Nephron (organoid): ENCODE measurements at regions not wholly inside any gene's neighbourhood (a gene's known extent, or its start where the extent isn't known, plus 50 kb on each side); places are given as distances from the start of the nearest gene placed in this dataset.
A peak's percentile ranks its signal among the peaks of the same experiment; 100 is the strongest.

Experiments
- H3K27ac Mint-ChIP-seq, 3 experiments: 2 replicates each; pipeline ENCODE4 v1.8.0; 2020; ENCODE audit warnings: mixed read lengths in 3 of 3, mild to moderate bottlenecking in 2 of 3, moderate library complexity in 1 of 3
- H3K27me3 Mint-ChIP-seq: 2 replicates; pipeline ENCODE4 v1.8.0; 2021; ENCODE audit warnings: low read depth, mild to moderate bottlenecking, moderate library complexity, mixed read lengths
- H3K36me3 Mint-ChIP-seq: 2 replicates; pipeline ENCODE4 v1.8.0; 2020; ENCODE audit warnings: low read depth, mixed read lengths
- H3K4me1 Mint-ChIP-seq: 2 replicates; pipeline ENCODE4 v1.8.0; 2020; ENCODE audit warnings: mixed read lengths
- H3K4me3 Mint-ChIP-seq, 3 experiments: 2 replicates each; pipeline ENCODE4 v1.8.0; 2020; ENCODE audit warnings: mild to moderate bottlenecking in 3 of 3, mixed read lengths in 3 of 3, moderate library complexity in 2 of 3
- H3K9me3 Mint-ChIP-seq: 2 replicates; pipeline ENCODE4 v1.8.0; 2020; ENCODE audit warnings: mixed read lengths
- CTCF ChIP-seq, 3 experiments: fragments of 200-600 bp; sonication (generic); IDR thresholded peaks; one replicate each; pipeline ENCODE4 v1.5.0; 2021; ENCODE audit warnings: antibody characterized with exemption in 3 of 3; ENCODE audit not compliant: unreplicated experiment in 3 of 3

DNA sequence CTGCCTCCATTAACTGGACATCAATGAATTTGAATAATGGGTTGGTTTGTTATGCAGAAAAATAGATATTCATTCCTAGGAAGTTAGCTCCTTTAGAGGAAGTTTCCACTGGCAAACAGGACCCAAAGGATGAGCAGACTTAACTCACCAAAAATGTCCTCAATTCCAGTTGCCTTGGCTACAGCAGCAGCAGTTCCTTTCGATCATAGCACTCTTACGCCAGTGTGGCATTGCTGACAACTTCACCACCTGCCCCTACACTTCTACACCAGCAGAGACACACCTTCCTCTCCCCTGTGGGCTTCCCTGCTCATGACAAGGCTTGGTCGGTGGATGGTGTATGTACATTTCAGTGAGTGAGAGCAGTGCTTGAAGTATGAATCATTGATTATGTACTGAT is 532.8 kb downstream of the QKI start:
- TF ChIP-seq CTCF (IDR thresholded peaks at IDR 0.05; ENCODE audit: unreplicated experiment in 3 of 3), result no peak

GRCh38 chr6:163946437-163946836 is 531.9 kb downstream of the QKI start:
- Mint-ChIP-seq H3K36me3 (no peaks in the 10 kb centered on the region), H3K4me1 (peaks cover 76% of the 10 kb centered on the region), H3K9me3 (no peaks in the 10 kb centered on the region), H3K4me3 (peak overlapping the region; percentile 48 to 67 (median 58)), H3K27ac (peak overlapping the region; percentile 93 to 95 (median 93)), H3K27me3 (peaks cover 18% of the 10 kb centered on the region)
- no peak for TF ChIP-seq CTCF (IDR thresholded peaks at IDR 0.05; ENCODE audit: unreplicated experiment in 3 of 3)

More for the DNA sequence above, 532.8 kb downstream of the QKI start:
- Mint-ChIP-seq H3K27ac (peak overlapping the region; percentile 93 to 95 (median 93)), H3K9me3 (no peaks in the 10 kb centered on the region), H3K36me3 (no peaks in the 10 kb centered on the region), H3K4me1 (peaks cover 73% of the 10 kb centered on the region), H3K4me3 (peak overlapping the region in 1 of 3 experiments; percentile 10), H3K27me3 (peaks cover 18% of the 10 kb centered on the region)

DNA sequence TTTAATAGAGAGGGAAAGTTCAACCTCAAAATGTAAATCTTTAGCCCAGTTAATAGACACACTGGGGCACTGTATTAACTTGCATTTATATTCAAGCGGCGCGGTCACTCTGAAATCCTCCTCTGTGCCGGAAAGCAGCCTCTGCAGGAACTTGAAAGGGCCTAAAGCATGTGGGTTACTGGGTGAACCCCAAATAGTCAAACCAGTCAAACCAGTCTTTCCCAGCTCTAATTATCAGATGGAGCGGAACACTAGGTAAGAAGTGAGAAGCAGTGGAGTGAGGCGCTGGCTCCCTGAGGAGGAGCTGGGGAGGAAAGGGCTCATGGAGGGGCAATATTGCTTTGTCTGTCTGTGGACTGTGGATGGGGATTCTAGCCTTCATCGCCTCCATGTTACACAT is 531.3 kb downstream of the QKI start:
- Mint-ChIP-seq H3K9me3 (no peaks in the 10 kb centered on the region), H3K27ac (peak overlapping the region; percentile 93 to 95 (median 93)), H3K4me1 (peaks cover 73% of the 10 kb centered on the region), H3K36me3 (no peaks in the 10 kb centered on the region), H3K4me3 (peak overlapping the region; percentile 48 to 67 (median 58)), H3K27me3 (peaks cover 21% of the 10 kb centered on the region)
- no peak for TF ChIP-seq CTCF (IDR thresholded peaks at IDR 0.05; ENCODE audit: unreplicated experiment in 3 of 3)

- no peaks in the 10 kb centered on the region for H3K36me3 Mint-ChIP-seq
- no peaks in the 10 kb centered on the region for H3K9me3 Mint-ChIP-seq
- peak overlapping the region in 2 of 3 experiments; percentile 13 to 20 for H3K4me3 Mint-ChIP-seq
- peaks cover 25% of the 10 kb centered on the region for H3K27me3 Mint-ChIP-seq
- H3K4me1 Mint-ChIP-seq, result peaks cover 72% of the 10 kb centered on the region
- peak overlapping the region; percentile 93 to 95 (median 93) for H3K27ac Mint-ChIP-seq
- peak in 1 of 3 experiments; percentile 8 for TF ChIP-seq CTCF (IDR thresholded peaks at IDR 0.05; ENCODE audit: unreplicated experiment in 3 of 3)
Observed at GRCh38 chr6:163944897-163945296, 530.4 kb downstream of the QKI start.

DNA sequence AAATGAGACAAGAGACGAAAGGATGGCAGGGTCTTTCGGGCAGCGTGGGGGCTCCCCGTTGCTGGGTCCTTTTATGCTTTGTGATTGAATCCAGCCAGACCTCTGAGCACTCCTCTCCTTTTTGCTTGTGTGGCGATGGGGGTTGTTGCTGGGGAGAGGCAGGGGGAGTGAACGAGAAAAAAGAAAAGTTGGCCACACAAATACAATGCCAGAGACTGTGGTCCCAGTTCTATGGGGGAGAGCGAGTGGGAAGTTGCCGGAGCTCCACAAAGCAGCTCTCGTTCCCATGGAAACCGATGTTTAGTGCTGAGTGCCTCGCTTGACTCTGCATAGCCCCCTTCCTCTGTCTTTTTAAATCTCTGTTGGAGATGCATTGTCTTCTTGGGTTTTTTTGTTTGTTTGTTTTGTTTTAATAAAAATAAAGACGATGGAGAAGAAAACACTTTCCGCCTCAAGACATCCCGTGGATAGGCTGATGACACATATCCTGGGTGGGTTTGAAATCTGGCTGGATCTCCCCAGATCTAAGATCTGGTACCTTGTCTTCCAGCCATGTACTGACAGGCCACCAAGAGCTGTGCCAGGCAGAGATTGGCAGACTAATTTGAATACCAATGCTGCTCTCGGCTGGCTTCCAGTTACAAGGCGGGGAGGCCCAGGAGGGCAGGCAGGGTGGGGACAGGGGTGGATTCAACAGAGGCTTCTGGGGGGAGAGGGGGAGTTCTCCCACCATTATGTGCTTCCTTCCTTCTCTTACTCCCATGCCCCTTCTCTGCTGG is 529.3 kb downstream of the QKI start:
- Mint-ChIP-seq H3K9me3 (no peaks in the 10 kb centered on the region), H3K36me3 (no peaks in the 10 kb centered on the region), H3K27ac (peak overlapping the region; percentile 82 to 95 (median 93)), H3K27me3 (peaks cover 36% of the 10 kb centered on the region), H3K4me3 (peak overlapping the region; percentile 56 to 74 (median 66)), H3K4me1 (peaks cover 72% of the 10 kb centered on the region)
- TF ChIP-seq CTCF (IDR thresholded peaks at IDR 0.05; ENCODE audit: unreplicated experiment in 3 of 3), result no peak

DNA sequence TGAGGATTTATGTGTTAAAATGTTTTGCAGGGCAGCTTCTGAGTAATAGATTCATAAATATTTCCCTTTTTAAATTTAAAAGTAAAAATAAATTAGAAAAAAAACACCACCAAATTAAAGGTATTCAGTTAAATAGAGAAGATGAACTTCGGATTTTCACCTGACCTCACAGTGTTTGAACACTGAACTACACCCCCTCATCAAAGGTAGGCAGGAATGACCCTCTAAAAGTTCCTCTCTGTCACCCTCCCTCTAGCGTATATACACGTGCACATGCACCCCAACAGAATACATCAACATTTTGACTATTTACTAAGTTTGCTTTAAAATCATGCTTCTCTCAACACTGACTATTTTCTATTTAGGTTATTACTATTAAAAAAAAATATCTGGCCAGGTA is 528.3 kb downstream of the QKI start:
- H3K27me3 Mint-ChIP-seq, result peaks cover 38% of the 10 kb centered on the region
- H3K27ac Mint-ChIP-seq, result peak overlapping the region; percentile 23 to 95 (median 82)
- no peak for TF ChIP-seq CTCF (IDR thresholded peaks at IDR 0.05; ENCODE audit: unreplicated experiment in 3 of 3)
- no peaks in the 10 kb centered on the region for H3K36me3 Mint-ChIP-seq
- H3K4me3 Mint-ChIP-seq, result no peak overlapping the region
- H3K9me3 Mint-ChIP-seq, result no peaks in the 10 kb centered on the region
- peaks cover 72% of the 10 kb centered on the region for H3K4me1 Mint-ChIP-seq
